Thyroid gland (tissue), 4 donors: ENCODE measurements at regions not wholly inside any gene's neighbourhood (a gene's known extent, or its start where the extent isn't known, plus 50 kb on each side); places are given as distances from the start of the nearest gene placed in this dataset.

ENCODE experiments used
- CTCF ChIP-seq, 6 experiments: fragments of 200-600 bp in 3 of 6; fragments of 450-650 bp in 3 of 6; sonication (generic) in 3 of 6; IDR thresholded peaks; one replicate each; pipeline ENCODE4 v1.5.1; 2016 to 2019; ENCODE audit warnings: antibody characterized with exemption in 6 of 6, mild to moderate bottlenecking in 2 of 6, inconsistent platforms in 1 of 6, moderate library complexity in 1 of 6
- POLR2A ChIP-seq, 2 donors: fragments of 450-650 bp; IDR thresholded peaks; one replicate each; pipeline ENCODE4 v1.6.1; 2017; ENCODE audit warnings: antibody characterized with exemption in 2 of 2, mild to moderate bottlenecking in 2 of 2, moderate library complexity in 1 of 2

- no peak for TF ChIP-seq POLR2A (IDR thresholded peaks at IDR 0.05)
- no peak for TF ChIP-seq CTCF (IDR thresholded peaks at IDR 0.05)
These were observed 425.9 kb upstream of the PROX1 start for GRCh38 chr1:213561870-213562269.
